Natural killer cell treated with Interleukin-12 subunit alpha and Interleukin-12 subunit beta and Interleukin-15 and Interleukin-18, amount 100 ng/mL, for 72 hours (primary cell): ENCODE measurements at regions not wholly inside any gene's neighbourhood (a gene's known extent, or its start where the extent isn't known, plus 50 kb on each side); places are given as distances from the start of the nearest gene placed in this dataset.

Experiments
- ATAC-seq, 2 donors: fragments of 150-1000 bp; cut with Tn5 transposase in 1 of 2; sonication (Bioruptor Pico), chemical (Tn5 transposase) in 1 of 2; 2 replicates each; pipeline ENCODE4 v1.10.0; 2021
- DNase-seq: peaks from one replicate; pipeline ENCODE4 v3.0.0; 2022; ENCODE audit warnings: low spot score
- H3K27ac Mint-ChIP-seq, 2 donors: 1 replicate in 1 of 2; 2 replicates in 1 of 2; pipeline ENCODE4 v1.8.0; 2022; ENCODE audit warnings: mixed read lengths in 2 of 2, mild to moderate bottlenecking in 1 of 2, moderate library complexity in 1 of 2
- H3K27me3 Mint-ChIP-seq, 2 donors: 1 replicate in 1 of 2; 2 replicates in 1 of 2; pipeline ENCODE4 v1.8.0; 2022; ENCODE audit warnings: mixed read lengths in 2 of 2
- H3K36me3 Mint-ChIP-seq: one replicate; pipeline ENCODE4 v1.8.0; 2022; ENCODE audit warnings: mixed read lengths
- H3K4me1 Mint-ChIP-seq, 2 donors: 1 replicate in 1 of 2; 2 replicates in 1 of 2; pipeline ENCODE4 v1.8.0; 2022; ENCODE audit warnings: low read depth in 2 of 2, mixed read lengths in 2 of 2, mild to moderate bottlenecking in 1 of 2
- H3K4me3 Mint-ChIP-seq: one replicate; pipeline ENCODE4 v1.8.0; 2022; ENCODE audit warnings: mixed read lengths
- H3K9me3 Mint-ChIP-seq: 2 replicates; pipeline ENCODE4 v1.8.0; 2022; ENCODE audit warnings: mixed read lengths

DNA sequence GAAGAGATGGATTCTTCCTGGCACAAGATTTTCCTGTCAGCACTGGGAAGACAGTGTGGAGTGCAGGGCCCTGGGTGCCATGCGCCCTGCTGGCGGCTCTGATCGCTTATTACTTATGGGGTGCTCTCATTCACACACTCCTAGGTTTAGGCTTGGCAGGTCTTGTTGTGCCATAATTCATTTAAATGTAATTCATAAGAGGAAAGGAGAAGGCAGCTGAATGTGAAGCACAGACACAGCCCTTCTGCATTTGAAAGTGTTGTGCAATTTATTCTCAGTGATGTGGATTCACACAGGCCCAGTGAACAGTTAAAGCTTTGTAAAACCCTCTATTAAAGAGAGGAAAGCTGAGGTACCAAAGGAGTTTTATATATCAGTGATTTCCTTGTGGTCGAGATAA is 249.7 kb downstream of the C4orf33 start:
- DNase-seq (no peak), ATAC-seq (no peak)
- Mint-ChIP-seq H3K4me1 (peaks cover 0 to 3% of the 10 kb centered on the region in 2 donors), H3K36me3 (no peaks in the 10 kb centered on the region), H3K27ac (no peak overlapping the region), H3K27me3 (peaks cover 6 to 8% of the 10 kb centered on the region in 2 donors), H3K4me3 (no peak overlapping the region), H3K9me3 (no peaks in the 10 kb centered on the region)

DNA sequence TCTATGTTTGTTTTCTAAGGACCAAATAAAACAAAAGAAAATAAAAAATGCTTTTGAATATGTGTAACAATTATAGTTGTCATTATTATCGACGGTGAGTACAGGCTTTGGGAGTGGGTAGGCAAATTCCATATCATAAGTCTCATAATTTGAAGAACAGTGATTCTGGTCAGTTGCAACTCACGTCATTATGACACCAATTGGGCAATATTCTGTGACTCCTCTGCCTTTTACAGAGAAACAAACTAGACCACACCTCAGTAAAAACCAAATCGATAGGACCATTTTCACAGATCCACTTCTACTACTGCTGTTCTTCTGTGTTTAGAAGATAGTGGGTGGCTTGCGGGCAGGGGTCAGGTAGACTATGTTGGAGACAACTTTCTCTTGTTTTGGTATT is 250.1 kb downstream of the C4orf33 start:
- Mint-ChIP-seq H3K4me1 (peaks cover 0 to 3% of the 10 kb centered on the region in 2 donors), H3K4me3 (no peak overlapping the region), H3K36me3 (no peaks in the 10 kb centered on the region), H3K27ac (no peak overlapping the region), H3K9me3 (no peaks in the 10 kb centered on the region), H3K27me3 (peaks cover 6 to 8% of the 10 kb centered on the region in 2 donors)
- ATAC-seq = no peak
- no peak for DNase-seq

DNA sequence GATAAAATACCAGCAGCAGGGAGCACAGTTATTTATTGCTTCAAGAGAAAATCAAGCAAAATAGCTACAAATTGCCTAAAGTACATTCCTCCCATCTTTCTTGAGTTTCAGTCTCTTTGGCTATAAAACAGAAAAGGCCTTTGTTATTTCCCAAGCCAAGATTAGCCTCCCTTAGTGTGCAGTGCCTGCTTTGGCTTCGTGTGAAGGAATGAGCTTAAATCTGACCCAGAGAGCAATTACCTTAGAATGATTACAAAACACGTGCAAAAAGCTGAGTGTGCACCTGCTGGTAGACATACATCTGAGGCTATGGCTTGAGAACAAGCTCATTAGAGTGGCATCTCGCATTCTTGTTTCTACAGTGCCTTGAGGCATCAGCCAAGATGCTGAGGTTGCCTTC is 250.8 kb downstream of the C4orf33 start:
- peaks cover 6 to 8% of the 10 kb centered on the region in 2 donors for H3K27me3 Mint-ChIP-seq
- H3K9me3 Mint-ChIP-seq = no peaks in the 10 kb centered on the region
- no peaks in the 10 kb centered on the region for H3K36me3 Mint-ChIP-seq
- ATAC-seq (no peak), DNase-seq (no peak)
- H3K4me3 Mint-ChIP-seq = no peak overlapping the region
- H3K27ac Mint-ChIP-seq = no peak overlapping the region
- peaks cover 0 to 3% of the 10 kb centered on the region in 2 donors for H3K4me1 Mint-ChIP-seq

DNA sequence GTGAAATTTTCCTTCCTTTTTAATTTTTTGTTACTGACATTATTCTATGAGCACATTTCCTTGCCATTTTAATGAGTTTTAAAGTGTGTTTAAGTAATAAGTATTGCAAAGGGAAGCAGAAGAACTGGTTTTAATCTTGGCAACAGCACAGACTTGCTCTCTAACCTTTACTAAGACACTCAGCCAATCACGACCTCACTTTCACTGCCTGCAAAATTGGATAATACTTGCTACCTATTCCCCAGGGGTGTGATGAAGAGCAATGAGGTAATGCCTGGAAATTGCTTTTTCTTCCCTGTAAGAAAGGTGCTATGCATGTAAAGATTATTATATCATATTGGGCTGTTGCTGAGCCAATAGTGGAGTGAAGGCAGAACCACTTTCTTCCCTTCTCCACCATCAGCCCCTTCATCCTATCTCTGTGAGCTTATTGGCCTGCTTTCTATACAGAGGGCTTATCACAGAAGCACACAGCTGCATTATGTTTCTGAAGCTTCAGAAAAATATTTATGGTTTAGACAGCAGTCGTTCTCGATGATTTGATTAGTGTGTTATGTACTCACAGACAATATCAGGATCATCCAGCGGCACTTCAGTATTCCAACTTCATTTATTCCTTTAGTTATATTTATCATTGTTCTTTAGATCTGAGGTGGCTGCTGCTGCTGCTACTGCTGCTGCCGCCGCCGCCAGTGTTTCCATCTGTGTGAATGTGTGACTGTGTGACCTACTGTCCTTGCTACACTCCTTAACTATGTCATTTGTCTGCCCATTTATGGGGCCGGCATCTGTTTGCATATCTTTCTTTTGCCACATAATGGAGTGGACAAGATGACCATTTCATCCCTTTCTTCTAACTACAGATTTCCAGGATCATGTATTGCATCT is 255.1 kb downstream of the C4orf33 start:
- Mint-ChIP-seq H3K27ac (no peak overlapping the region), H3K9me3 (no peaks in the 10 kb centered on the region), H3K27me3 (peaks cover 11 to 13% of the 10 kb centered on the region in 2 donors), H3K4me1 (no peaks in the 10 kb centered on the region), H3K36me3 (no peaks in the 10 kb centered on the region), H3K4me3 (no peak overlapping the region)
- no peak for DNase-seq
- ATAC-seq = no peak

DNA sequence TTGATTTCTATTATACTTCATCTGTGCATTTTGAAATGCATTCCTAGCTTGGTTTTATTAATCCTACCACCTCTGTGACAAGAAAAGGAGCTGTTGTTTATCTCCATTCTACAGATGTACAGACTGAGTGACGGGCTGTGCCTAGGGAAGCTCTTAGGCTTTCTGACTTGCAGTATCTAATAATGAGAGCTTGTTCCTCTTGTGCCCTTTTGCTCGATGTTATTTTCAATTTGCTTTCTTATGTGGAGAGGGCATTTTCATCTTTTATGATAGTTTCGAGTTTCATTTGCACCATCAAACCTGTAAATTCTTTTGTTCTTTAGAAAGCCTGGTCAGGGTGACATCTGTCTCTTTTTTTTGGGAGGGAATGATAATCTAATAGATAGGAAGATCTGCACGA is 256.5 kb downstream of the C4orf33 start:
- DNase-seq (no peak), ATAC-seq (no peak)
- Mint-ChIP-seq H3K4me3 (no peak overlapping the region), H3K36me3 (no peaks in the 10 kb centered on the region), H3K9me3 (no peaks in the 10 kb centered on the region), H3K27ac (no peak overlapping the region), H3K27me3 (peaks cover 11 to 13% of the 10 kb centered on the region in 2 donors), H3K4me1 (no peaks in the 10 kb centered on the region)

DNA sequence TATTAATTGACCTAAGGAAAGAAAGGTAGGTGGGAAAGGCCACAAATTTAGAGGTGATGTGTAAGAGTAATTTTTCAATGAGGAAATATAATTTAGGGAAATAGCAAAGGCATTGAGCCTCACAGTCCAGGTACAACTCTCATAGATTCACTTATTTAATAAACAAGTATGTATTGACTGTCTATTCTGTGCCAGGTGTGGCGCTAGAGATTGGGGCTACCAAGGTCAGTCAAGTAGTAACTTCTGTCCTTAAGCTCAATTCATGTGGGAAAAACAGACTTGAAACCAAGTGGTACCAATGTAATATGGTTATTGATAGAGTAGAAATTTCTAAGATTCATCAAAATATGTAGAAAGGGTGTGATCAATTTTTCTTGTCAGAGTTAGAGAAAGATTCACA is 257.5 kb downstream of the C4orf33 start:
- H3K4me3 Mint-ChIP-seq = no peak overlapping the region
- ATAC-seq (no peak), DNase-seq (no peak)
- H3K27ac Mint-ChIP-seq = no peak overlapping the region
- H3K36me3 Mint-ChIP-seq = no peaks in the 10 kb centered on the region
- H3K9me3 Mint-ChIP-seq = no peaks in the 10 kb centered on the region
- no peaks in the 10 kb centered on the region for H3K4me1 Mint-ChIP-seq
- peaks cover 11 to 13% of the 10 kb centered on the region in 2 donors for H3K27me3 Mint-ChIP-seq

DNA sequence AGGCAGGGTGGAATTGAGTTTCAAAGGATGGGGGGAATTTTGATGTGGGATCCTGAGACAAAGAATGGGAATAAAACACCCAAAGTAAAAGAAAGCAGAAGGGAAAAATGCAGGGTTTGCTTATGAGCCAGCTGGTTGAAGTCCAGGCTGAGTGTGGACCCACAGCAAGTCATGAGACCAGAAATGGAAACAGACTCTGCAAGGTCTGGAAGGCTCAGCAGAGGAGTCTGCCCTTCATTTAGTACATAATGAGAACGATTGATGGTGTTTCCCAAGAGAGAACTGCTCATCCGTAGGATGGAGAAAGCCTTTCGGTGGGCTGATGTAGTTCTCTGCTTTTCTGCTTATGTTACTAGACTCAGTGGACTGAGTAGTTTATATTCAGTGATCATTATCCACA is 259.1 kb downstream of the C4orf33 start:
- Mint-ChIP-seq H3K27ac (no peak overlapping the region), H3K4me3 (no peak overlapping the region), H3K4me1 (no peaks in the 10 kb centered on the region), H3K27me3 (peaks cover 15 to 21% of the 10 kb centered on the region in 2 donors), H3K36me3 (no peaks in the 10 kb centered on the region), H3K9me3 (no peaks in the 10 kb centered on the region)
- ATAC-seq (peak in 1 of 2 donors; percentile 36), DNase-seq (no peak)

DNA sequence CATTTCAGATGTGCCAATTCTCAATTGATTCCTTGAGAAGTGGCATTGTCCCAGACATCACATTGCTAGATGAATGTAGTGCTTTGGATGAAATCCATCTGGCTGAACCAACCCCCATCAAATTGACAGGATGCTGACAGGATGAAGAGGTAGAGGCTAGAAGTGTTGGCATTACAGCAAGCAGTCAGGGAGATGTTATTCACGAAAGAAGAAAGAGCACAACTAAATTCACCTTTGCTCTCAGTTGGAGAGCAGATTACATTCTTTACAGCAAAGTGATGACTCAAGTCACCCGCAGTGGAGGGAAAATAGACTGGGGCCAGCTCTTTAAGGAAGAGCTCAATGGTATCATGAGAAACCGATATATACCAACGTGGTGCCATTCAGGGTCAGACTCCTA is 259.6 kb downstream of the C4orf33 start:
- H3K27ac Mint-ChIP-seq = no peak overlapping the region

DNA sequence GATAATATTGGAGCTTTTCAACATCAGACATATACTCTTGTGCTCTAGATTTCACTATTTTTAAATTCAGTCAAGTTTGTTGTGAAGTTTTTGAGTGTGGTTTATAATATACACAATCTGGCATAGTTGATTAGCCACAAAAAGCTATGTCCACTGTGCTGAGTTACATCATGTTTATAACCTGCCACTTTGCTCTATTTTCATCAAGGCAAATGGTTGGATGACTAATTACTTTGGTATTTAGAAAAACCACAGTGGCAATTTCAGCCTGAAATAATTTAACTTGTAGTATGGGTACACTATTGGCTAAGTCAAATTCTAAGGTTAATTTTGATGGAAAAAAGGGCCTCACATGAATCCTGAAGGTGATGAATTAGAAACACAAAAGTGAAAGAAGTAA is 262.6 kb downstream of the C4orf33 start:
- no peaks in the 10 kb centered on the region for H3K9me3 Mint-ChIP-seq
- H3K4me3 Mint-ChIP-seq = no peak overlapping the region
- no peak overlapping the region for H3K27ac Mint-ChIP-seq
- DNase-seq (no peak), ATAC-seq (no peak)
- H3K4me1 Mint-ChIP-seq = no peaks in the 10 kb centered on the region
- no peaks in the 10 kb centered on the region for H3K36me3 Mint-ChIP-seq
- H3K27me3 Mint-ChIP-seq = peaks cover 13 to 30% of the 10 kb centered on the region in 2 donors

More for the DNA sequence above, 259.6 kb downstream of the C4orf33 start:
- no peaks in the 10 kb centered on the region for H3K9me3 Mint-ChIP-seq
- no peak for DNase-seq
- H3K36me3 Mint-ChIP-seq = no peaks in the 10 kb centered on the region
- ATAC-seq = no peak
- no peak overlapping the region for H3K4me3 Mint-ChIP-seq
- peaks cover 13 to 26% of the 10 kb centered on the region in 2 donors for H3K27me3 Mint-ChIP-seq
- H3K4me1 Mint-ChIP-seq = no peaks in the 10 kb centered on the region

DNA sequence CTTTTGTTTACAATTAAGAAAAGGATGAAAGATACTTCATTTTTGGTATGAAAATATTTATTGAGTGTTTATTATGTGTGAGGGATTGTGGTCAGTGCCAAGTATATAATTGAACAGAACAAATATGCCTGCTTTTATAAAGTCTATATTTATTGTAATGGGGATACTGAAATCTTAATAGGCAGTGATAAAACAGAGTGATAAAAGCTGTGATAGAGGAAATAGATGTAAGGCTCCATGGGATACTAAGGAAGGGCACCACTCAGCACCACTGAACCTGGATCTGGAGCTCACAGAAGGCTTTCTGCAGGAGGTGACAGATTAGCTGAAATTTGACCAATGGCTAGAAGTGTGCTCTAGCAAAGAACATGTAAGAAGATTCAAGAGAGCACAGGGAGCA is 263.5 kb downstream of the C4orf33 start:
- H3K36me3 Mint-ChIP-seq = no peaks in the 10 kb centered on the region
- H3K4me1 Mint-ChIP-seq = no peaks in the 10 kb centered on the region
- H3K27ac Mint-ChIP-seq = no peak overlapping the region
- no peak for ATAC-seq
- H3K9me3 Mint-ChIP-seq = no peaks in the 10 kb centered on the region
- H3K27me3 Mint-ChIP-seq = peaks cover 9 to 22% of the 10 kb centered on the region in 2 donors
- H3K4me3 Mint-ChIP-seq = no peak overlapping the region
- DNase-seq = no peak

DNA sequence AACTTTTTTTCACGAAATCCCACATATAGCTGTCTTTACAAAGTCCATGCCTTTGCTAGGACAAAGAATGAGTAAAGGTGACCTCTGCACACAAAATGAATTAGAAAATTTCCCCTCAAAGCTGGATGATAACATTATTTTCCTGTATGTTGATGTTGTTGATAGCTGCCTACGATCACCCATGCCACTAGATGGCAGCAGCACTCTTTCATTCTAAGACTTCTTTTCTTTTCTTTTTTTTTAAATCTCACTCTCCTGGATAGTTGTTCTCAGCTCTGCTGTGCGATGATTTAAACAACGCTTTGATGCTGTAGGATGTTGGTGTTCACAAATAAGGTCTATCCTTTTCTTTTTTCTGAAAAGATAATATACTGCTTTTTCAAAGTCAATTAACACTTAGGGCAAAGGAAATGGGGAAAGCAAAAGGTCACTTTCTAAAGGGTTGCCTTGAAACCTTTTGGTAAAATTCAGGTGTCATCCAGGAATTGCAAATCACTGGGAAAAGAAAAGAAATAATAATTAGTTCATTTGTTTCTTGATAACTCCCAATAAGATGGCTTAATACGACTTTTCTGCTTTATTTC is 266.8 kb downstream of the C4orf33 start:
- Mint-ChIP-seq H3K36me3 (no peaks in the 10 kb centered on the region), H3K27ac (no peak overlapping the region), H3K4me1 (no peaks in the 10 kb centered on the region), H3K9me3 (no peaks in the 10 kb centered on the region), H3K27me3 (peaks cover 5 to 17% of the 10 kb centered on the region in 2 donors), H3K4me3 (no peak overlapping the region)
- no peak for ATAC-seq
- no peak for DNase-seq

DNA sequence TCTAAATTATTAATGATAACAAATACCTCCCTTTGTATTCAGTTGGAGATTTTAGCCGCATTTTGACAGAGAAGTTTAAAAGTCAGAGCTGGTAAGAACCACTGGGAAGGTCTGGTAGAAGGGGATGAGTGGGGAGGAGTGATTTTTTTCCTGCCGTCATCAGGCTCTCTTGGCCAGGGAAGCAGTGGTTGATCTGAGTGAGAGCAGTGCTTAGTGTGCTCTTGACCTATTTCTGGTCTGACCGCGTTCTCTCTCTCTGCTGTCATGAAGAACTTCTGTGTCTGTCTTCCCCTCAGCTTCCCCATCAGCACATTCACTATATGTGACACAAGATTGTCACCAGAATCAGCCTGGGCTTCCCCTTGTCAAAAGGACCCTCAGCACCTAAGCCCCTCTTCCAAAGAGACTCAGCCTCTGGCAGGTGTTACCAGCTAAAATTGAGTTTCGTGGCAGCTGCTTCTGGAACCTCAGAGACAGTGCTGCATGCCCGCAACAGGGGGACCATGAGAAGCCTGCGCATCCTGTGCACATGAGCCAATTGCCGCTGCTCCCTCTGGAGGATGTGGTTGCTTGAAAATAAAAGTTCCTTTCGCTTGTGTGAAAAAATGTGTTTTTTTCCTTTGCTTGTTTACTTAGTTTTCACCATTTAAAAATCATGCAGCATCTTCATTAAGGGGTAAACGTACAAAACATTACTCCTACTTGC is 268.9 kb downstream of the C4orf33 start:
- no peaks in the 10 kb centered on the region for H3K4me1 Mint-ChIP-seq
- H3K4me3 Mint-ChIP-seq = no peak overlapping the region
- no peak overlapping the region for H3K27ac Mint-ChIP-seq
- H3K9me3 Mint-ChIP-seq = no peaks in the 10 kb centered on the region
- H3K36me3 Mint-ChIP-seq = no peaks in the 10 kb centered on the region
- ATAC-seq (no peak), DNase-seq (no peak)
- H3K27me3 Mint-ChIP-seq = peaks cover 9 to 11% of the 10 kb centered on the region in 2 donors

DNA sequence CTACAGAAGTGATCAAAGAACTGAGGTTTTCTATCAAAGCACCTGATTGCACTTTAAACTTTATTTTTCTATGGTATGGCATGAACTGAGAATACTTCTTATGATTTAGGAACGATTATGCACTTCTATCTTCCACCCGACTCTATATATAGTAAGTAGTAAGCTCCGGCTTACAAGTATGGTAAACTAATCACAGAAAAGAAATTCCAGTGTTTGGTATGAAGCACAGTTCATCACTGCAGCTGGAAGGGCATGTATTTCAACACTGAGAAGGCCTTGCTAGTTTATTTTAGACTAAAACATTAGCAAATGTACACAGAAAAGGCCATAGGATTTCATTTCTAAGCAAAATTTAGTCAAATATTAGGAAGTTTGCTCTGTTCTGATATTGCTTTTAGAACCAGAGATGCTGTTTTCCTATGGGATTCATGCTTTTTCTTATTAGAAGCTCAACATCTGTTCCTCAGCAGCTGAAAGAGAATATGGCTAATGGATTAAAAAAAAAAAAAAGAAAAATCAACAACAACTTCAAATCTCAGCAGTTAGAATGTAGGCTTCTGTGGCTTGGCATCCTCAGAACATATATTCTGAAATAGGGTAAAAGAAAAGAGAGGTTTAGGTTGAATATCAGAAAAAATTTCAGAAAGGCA is 273.5 kb downstream of the C4orf33 start:
- Mint-ChIP-seq H3K4me1 (no peaks in the 10 kb centered on the region), H3K9me3 (no peaks in the 10 kb centered on the region), H3K36me3 (no peaks in the 10 kb centered on the region), H3K27ac (no peak overlapping the region), H3K4me3 (no peak overlapping the region), H3K27me3 (peaks cover 12% of the 10 kb centered on the region in 2 donors)
- no peak for ATAC-seq
- no peak for DNase-seq
